ENCODE measurements at regions not wholly inside any gene's neighbourhood (a gene's known extent, or its start where the extent isn't known, plus 50 kb on each side); places are given as distances from the start of the nearest gene placed in this dataset.

DNA sequence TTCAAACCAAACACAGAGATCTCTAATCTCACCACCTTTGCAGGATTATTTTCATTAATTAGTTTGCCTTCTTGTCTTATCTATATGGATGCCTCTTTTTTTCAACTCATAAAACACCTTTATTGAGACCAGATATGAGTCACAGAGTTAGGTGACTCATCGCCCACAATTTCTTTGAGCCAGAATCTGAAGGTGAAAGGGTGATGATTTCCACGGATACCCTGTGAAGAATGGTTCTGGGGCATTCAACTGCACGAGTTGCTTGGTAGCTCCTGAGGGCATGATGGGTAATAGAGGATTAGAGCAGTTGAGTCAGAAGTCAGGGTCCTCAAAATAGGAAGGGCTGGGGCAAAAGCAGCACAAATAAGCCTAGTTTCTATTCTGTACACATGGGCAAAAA, 128.2 kb downstream of the TBX19 start:
- Histone ChIP-seq H3K9me3 (peaks cover 7% of the 10 kb centered on the region; the same call in 2 of the 3 replicates), H3K4me1 (peaks cover 17% of the 10 kb centered on the region), H3K4me2 (peak overlapping the region; percentile 38), H3K27ac (0 out of 6 replicates have a peak overlapping the region, but pooled peaks of 1 of the 2 experiments have one; percentile 27), H3K4me3 (no peak overlapping the region)
- ATAC-seq, result peak in 1 of 2 experiments; percentile 57; a peak in 2 of 6 replicates
- TF ChIP-seq JUNB (IDR thresholded peaks at IDR 0.05) (peak; percentile 79), FOSL2 (IDR thresholded peaks at IDR 0.05) (peak; percentile 82), FOSL2 (CRISPR knock-in tag; IDR thresholded peaks at IDR 0.05) (peak; percentile 93), FOXS1 (CRISPR knock-in tag; IDR thresholded peaks at IDR 0.05) (no peak), EP300 (IDR thresholded peaks at IDR 0.05) (no peak), SMC3 (IDR thresholded peaks at IDR 0.05) (no peak)
- TF ChIP-seq, protein P1, sequence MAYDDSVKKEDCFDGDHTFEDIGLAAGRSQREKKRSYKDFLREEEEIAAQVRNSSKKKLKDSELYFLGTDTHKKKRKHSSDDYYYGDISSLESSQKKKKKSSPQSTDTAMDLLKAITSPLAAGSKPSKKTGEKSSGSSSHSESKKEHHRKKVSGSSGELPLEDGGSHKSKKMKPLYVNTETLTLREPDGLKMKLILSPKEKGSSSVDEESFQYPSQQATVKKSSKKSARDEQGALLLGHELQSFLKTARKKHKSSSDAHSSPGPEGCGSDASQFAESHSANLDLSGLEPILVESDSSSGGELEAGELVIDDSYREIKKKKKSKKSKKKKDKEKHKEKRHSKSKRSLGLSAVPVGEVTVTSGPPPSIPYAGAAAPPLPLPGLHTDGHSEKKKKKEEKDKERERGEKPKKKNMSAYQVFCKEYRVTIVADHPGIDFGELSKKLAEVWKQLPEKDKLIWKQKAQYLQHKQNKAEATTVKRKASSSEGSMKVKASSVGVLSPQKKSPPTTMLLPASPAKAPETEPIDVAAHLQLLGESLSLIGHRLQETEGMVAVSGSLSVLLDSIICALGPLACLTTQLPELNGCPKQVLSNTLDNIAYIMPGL (CRISPR knock-in tag; IDR thresholded peaks at IDR 0.05; ENCODE audit: borderline replicate concordance), result no peak
- TF ChIP-seq, protein P2, sequence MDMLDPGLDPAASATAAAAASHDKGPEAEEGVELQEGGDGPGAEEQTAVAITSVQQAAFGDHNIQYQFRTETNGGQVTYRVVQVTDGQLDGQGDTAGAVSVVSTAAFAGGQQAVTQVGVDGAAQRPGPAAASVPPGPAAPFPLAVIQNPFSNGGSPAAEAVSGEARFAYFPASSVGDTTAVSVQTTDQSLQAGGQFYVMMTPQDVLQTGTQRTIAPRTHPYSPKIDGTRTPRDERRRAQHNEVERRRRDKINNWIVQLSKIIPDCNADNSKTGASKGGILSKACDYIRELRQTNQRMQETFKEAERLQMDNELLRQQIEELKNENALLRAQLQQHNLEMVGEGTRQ (IDR thresholded peaks at IDR 0.05), result no peak
- POLR2A ChIA-PET, result no interaction called here
- 9% methylated on average over 3 of the region's 3 CpGs for WGBS (ENCODE audit: missing lambda C conversion rate)
- CTCF ChIA-PET, result interaction anchor here (1.0 to 1.2 kb wide), 3 partner anchors 12 to 174 kb away, joined by 3 to 4 read pairs (median 3); no protein-coding TSS in a partner anchor
- DNase-seq (ENCODE audit: low read depth in 1 of 2, low spot score in 1 of 2), result peak; percentile 22 to 32
- FAIRE-seq, result no peak

DNA sequence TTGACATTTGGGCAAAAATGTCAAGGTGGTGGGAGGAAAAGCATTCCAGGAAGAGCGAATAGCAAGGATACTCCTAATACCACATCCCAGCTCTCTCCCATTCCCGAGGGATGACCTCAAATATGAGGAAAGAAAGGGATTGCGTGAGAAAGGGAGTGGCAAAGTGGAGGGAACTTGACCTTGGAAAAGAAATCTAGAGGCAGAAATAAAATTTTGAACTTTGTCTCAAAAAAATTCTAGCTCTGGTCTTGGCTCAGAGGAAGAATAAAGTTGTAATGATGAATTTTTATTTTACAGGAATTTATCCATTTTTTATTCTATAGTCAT, 127.8 kb downstream of the TBX19 start:
- 42% methylated on average over 3 of the region's 3 CpGs for WGBS (ENCODE audit: missing lambda C conversion rate)
- TF ChIP-seq CEBPB (IDR thresholded peaks at IDR 0.05), result no peak
- TF ChIP-seq, protein P3, sequence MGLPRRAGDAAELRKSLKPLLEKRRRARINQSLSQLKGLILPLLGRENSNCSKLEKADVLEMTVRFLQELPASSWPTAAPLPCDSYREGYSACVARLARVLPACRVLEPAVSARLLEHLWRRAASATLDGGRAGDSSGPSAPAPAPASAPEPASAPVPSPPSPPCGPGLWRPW (IDR thresholded peaks at IDR 0.05), result 0 out of 2 replicates have a peak, but pooled peaks have one; percentile 4
- ChIA-PET CTCF (interaction anchor here (1.0 kb wide), 1 partner anchor 12 kb away, joined by 3 read pairs; no protein-coding TSS in a partner anchor), POLR2A (no interaction called here)
- Histone ChIP-seq H3K4me3 (no peak overlapping the region), H3K9me3 (peaks cover 7% of the 10 kb centered on the region; the same call in 2 of the 3 replicates), H3K27ac (no peak overlapping the region), H3K4me2 (peak overlapping the region; percentile 38), H3K4me1 (peaks cover 17% of the 10 kb centered on the region)
- FAIRE-seq (no peak), DNase-seq (ENCODE audit: low read depth in 1 of 2, low spot score in 1 of 2) (peak in 1 of 2 experiments; percentile 35), ATAC-seq (peak; percentile 53 to 66; a peak in 3 of 6 replicates)

DNA sequence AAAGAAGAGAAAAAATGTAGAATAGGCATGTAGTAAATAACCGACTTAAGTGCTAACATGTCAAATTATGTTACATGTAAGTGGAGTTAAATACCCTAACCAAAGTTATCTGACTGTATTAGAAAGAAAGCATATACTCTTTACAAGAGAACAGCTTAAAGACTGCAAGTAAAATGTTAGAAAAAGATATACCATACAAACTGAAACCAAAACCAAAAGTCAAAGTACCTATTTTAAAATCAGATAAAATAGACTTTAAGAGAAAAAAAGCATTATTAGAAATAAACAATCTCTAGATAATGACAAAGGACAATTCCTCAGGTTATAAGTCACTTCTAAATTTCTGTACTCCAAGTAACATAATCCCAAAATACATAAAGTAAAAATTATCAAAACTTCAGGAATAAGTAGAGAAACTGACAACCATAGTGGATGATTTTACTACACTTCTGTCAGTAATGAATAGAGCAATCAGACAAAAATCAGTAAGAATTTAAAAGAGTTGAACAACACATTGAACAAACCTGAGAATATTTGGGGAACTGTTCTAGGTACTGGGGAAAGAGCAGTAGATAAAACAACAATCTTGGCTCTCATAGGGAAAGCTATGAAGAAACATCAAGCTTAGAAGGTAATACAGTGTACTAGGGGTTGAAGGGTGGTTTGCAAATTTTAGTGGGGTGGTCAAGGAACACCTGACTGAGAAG, 127.3 kb downstream of the TBX19 start:
- TF ChIP-seq, protein P3 (IDR thresholded peaks at IDR 0.05), result 0 out of 2 replicates have a peak, but pooled peaks have one; percentile 7
- TF ChIP-seq MAZ (IDR thresholded peaks at IDR 0.05; ENCODE audit: borderline replicate concordance, low read depth, low read length), result no peak
- Histone ChIP-seq H3K4me1 (peaks cover 17% of the 10 kb centered on the region), H3K9me3 (peaks cover 7% of the 10 kb centered on the region; the same call in 2 of the 3 replicates), H3K4me3 (no peak overlapping the region), H3K4me2 (peak overlapping the region; percentile 38), H3K27ac (no peak overlapping the region)
- DNase-seq (ENCODE audit: low read depth in 1 of 2, low spot score in 1 of 2) (no peak), ATAC-seq (peak; percentile 18 to 23; a peak in 1 of 6 replicates), FAIRE-seq (peak; percentile 49)
- ChIA-PET POLR2A (no interaction called here), CTCF (interaction anchor here (1.0 kb wide), 1 partner anchor 12 kb away, joined by 3 read pairs; no protein-coding TSS in a partner anchor)
- WGBS (ENCODE audit: missing lambda C conversion rate), result 59% methylated on average over 1 of the region's 1 CpG

DNA sequence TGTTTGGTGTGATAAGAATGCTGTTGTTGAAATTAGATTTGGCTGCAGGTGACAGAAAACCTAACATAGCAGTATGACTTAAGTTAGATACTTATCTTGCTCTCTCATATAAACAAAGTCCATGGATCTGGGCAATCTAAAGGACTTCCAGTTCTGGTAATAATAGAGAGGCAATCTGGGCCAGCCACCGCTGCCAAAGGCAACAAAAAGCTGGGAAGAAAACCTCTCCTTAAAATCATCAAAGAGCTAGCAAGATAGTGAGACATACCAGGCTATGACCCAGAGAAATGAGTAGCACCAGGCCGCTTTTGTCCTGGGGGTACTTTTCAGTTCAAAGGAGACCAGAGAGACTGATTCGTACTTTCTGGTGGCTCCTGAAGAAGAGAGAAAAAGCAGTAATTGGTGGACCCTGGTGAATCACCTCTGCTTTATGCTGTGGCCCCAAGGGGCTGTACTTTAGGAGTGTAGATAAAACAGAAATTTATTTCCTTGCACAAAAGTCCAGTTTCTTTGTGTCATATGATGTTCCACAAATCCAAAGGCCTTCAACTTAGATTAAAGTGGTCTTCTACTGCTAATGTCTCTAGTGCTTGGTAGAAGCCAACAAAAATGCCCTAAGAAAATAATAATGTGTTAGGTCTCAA, 125.4 kb downstream of the TBX19 start:
- Histone ChIP-seq H3K9me3 (peaks cover 7% of the 10 kb centered on the region; the same call in 2 of the 3 replicates), H3K4me2 (no peak overlapping the region), H3K4me3 (no peak overlapping the region), H3K27ac (no peak overlapping the region), H3K4me1 (peaks cover 17% of the 10 kb centered on the region)
- DNase-seq (ENCODE audit: low read depth in 1 of 2, low spot score in 1 of 2), result no peak
- POLR2A ChIA-PET, result no interaction called here
- FAIRE-seq, result no peak
- ATAC-seq, result no peak
- CTCF ChIA-PET, result interaction anchor here (1.3 to 1.7 kb wide), 3 partner anchors 24 to 63 kb away, joined by 3 to 6 read pairs (median 6); no protein-coding TSS in a partner anchor
- 56% methylated on average over 3 of the region's 3 CpGs for WGBS (ENCODE audit: missing lambda C conversion rate)
- no peak for TF ChIP-seq HDAC2 (IDR thresholded peaks at IDR 0.05)
- TF ChIP-seq RNF2 (IDR thresholded peaks at IDR 0.05; ENCODE audit: borderline replicate concordance, low read depth), result no peak
- no peak for TF ChIP-seq MYC (IDR thresholded peaks at IDR 0.05; ENCODE audit: borderline replicate concordance, low read length)
- TF ChIP-seq RAD21 (conservative IDR thresholded peaks at IDR 0.05 in 1 of 2, IDR thresholded peaks at IDR 0.05 in 1 of 2), result no peak
- TF ChIP-seq, protein P4, sequence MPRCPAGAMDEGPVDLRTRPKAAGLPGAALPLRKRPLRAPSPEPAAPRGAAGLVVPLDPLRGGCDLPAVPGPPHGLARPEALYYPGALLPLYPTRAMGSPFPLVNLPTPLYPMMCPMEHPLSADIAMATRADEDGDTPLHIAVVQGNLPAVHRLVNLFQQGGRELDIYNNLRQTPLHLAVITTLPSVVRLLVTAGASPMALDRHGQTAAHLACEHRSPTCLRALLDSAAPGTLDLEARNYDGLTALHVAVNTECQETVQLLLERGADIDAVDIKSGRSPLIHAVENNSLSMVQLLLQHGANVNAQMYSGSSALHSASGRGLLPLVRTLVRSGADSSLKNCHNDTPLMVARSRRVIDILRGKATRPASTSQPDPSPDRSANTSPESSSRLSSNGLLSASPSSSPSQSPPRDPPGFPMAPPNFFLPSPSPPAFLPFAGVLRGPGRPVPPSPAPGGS (IDR thresholded peaks at IDR 0.05), result no peak
- no peak for TF ChIP-seq EHF (CRISPR knock-in tag; IDR thresholded peaks at IDR 0.05)
- TF ChIP-seq, protein P1 (CRISPR knock-in tag; IDR thresholded peaks at IDR 0.05; ENCODE audit: borderline replicate concordance), result no peak
- TF ChIP-seq KDM1A (IDR thresholded peaks at IDR 0.05; ENCODE audit: low read depth), result no peak
- no peak for TF ChIP-seq POLR2A (IDR thresholded peaks at IDR 0.05; ENCODE audit: low read length)
